Astrocyte (in vitro differentiated cells and primary cell): ENCODE measurements at regions not wholly inside any gene's neighbourhood (a gene's known extent, or its start where the extent isn't known, plus 50 kb on each side); places are given as distances from the start of the nearest gene placed in this dataset.

Source experiments
- CTCF ChIP-seq: IDR thresholded peaks from 2 replicates; pipeline ENCODE4 v1.5.1; 2011; ENCODE audit warnings: low read depth, mild to moderate bottlenecking, inconsistent platforms, low read length, moderate library complexity; ENCODE audit not compliant: insufficient read depth
- EZH2 ChIP-seq: IDR thresholded peaks from 2 replicates; pipeline ENCODE4 v1.6.1; 2012; ENCODE audit warnings: mild to moderate bottlenecking, low read length, inconsistent platforms; ENCODE audit not compliant: insufficient read depth

- TF ChIP-seq CTCF (no peak), EZH2 (no peak)
These were observed 57.4 kb upstream of the IQSEC1 start for GRCh38 chr3:13130464-13131193.
